ENCODE measurements at regions not wholly inside any gene's neighbourhood (a gene's known extent, or its start where the extent isn't known, plus 50 kb on each side); places are given as distances from the start of the nearest gene placed in this dataset.
A peak's percentile ranks its signal among the peaks of the same experiment; 100 is the strongest.

- Histone ChIP-seq H3K27me3 (no peaks in the 10 kb centered on the region), H3K4me3 (no peak overlapping the region), H3K36me3 (no peaks in the 10 kb centered on the region), H3K9me3 (peaks cover 0 to 16% (median 3%) of the 10 kb centered on the region in 12 donors), H3K4me1 (no peaks in the 10 kb centered on the region), H3K27ac (no peak overlapping the region)
- intact Hi-C loops (cut with DNase I) = loop anchor here in 2 of 10 donors (10.0 kb wide), 1 partner anchor 246 kb away; no protein-coding TSS in a partner anchor
- WGBS, 4 donors = 89 to 97% (median 93%) methylated on average over 1 of the region's 1 CpG
- no peak for ATAC-seq
- DNase-seq = no peak
- TF ChIP-seq CTCF (IDR thresholded peaks at IDR 0.05) (no peak), POLR2A (IDR thresholded peaks at IDR 0.05) (no peak)
Observed at GRCh38 chr2:189341077-189341476, 100.2 kb upstream of the WDR75 start.

GRCh38 chr2:189344043-189344442 lies 97.2 kb upstream of the WDR75 start:
- ATAC-seq (no peak), DNase-seq (no peak)
- Histone ChIP-seq H3K27me3 (no peaks in the 10 kb centered on the region), H3K4me3 (no peak overlapping the region), H3K27ac (peak overlapping the region in 1 of 12 donors; percentile 45), H3K36me3 (no peaks in the 10 kb centered on the region), H3K4me1 (peaks cover 0 to 15% (median 0%) of the 10 kb centered on the region in 12 donors), H3K9me3 (peaks cover 0 to 23% (median 3%) of the 10 kb centered on the region in 12 donors)
- 86 to 93% (median 89%) methylated on average over 2 of the region's 2 CpGs for WGBS, 4 donors
- intact Hi-C loops (cut with DNase I) = loop anchor here in 2 of 10 donors (10.0 kb wide), 1 partner anchor 249 kb away; no protein-coding TSS in a partner anchor
- TF ChIP-seq POLR2A (IDR thresholded peaks at IDR 0.05) = no peak
- no peak for TF ChIP-seq CTCF (IDR thresholded peaks at IDR 0.05)

- H3K9me3 ChIP-seq = peaks cover 0 to 14% (median 0%) of the 10 kb centered on the region in 12 donors
- peak in 2 of 5 donors; percentile 20 to 22 for DNase-seq
- intact Hi-C loops (cut with DNase I) = loop anchor here in 3 of 10 donors (5.0 to 10.0 kb wide), 2 partner anchors 253 to 255 kb away; no protein-coding TSS in a partner anchor
- no peaks in the 10 kb centered on the region for H3K36me3 ChIP-seq
- H3K4me1 ChIP-seq = peaks cover 0 to 26% (median 0%) of the 10 kb centered on the region in 12 donors
- no peaks in the 10 kb centered on the region for H3K27me3 ChIP-seq
- peak; percentile 70 to 89 (median 77) for ATAC-seq
- TF ChIP-seq POLR2A (IDR thresholded peaks at IDR 0.05) (no peak), CTCF (IDR thresholded peaks at IDR 0.05) (peak in 5 of 12 donors; percentile 19 to 44 (median 33))
- 31 to 39% (median 35%) methylated on average over 1 of the region's 1 CpG for WGBS, 4 donors
- H3K4me3 ChIP-seq = peak overlapping the region in 1 of 12 donors; percentile 24
- H3K27ac ChIP-seq = peak overlapping the region in 11 of 12 donors; percentile 3 to 77 (median 50)
Observed at GRCh38 chr2:189347540-189347939, 93.7 kb upstream of the WDR75 start.

GRCh38 chr2:189348369-189348768 lies 92.9 kb upstream of the WDR75 start:
- intact Hi-C loops (cut with DNase I) = loop anchor here in 3 of 10 donors (5.0 to 10.0 kb wide), 2 partner anchors 254 to 256 kb away; no protein-coding TSS in a partner anchor
- H3K4me1 ChIP-seq = peaks cover 0 to 26% (median 0%) of the 10 kb centered on the region in 12 donors
- peaks cover 0 to 19% (median 0%) of the 10 kb centered on the region in 12 donors for H3K9me3 ChIP-seq
- peak overlapping the region in 10 of 12 donors; percentile 3 to 77 (median 46) for H3K27ac ChIP-seq
- ATAC-seq (peak in 1 of 4 donors; percentile 64), DNase-seq (no peak)
- H3K4me3 ChIP-seq = no peak overlapping the region
- TF ChIP-seq CTCF (IDR thresholded peaks at IDR 0.05) (no peak), POLR2A (IDR thresholded peaks at IDR 0.05) (no peak)
- no peaks in the 10 kb centered on the region for H3K36me3 ChIP-seq
- WGBS, 4 donors = 70 to 88% (median 79%) methylated on average over 1 of the region's 1 CpG
- H3K27me3 ChIP-seq = no peaks in the 10 kb centered on the region

Measured in heart left ventricle (tissue), 16 donors.